ENCODE measurements at regions not wholly inside any gene's neighbourhood (a gene's known extent, or its start where the extent isn't known, plus 50 kb on each side); places are given as distances from the start of the nearest gene placed in this dataset.

- no peak for DNase-seq (ENCODE audit: low read depth)
These were observed 261.3 kb downstream of the SOX11 start for GRCh38 chr2:5953525-5953924.

GRCh38 chr2:5954509-5954908, 262.3 kb downstream of the SOX11 start:
- DNase-seq (ENCODE audit: low read depth), result no peak

- no peak for DNase-seq (ENCODE audit: low read depth)
These were observed 263.7 kb downstream of the SOX11 start for GRCh38 chr2:5955921-5956320.

- no peak for DNase-seq (ENCODE audit: low read depth)
These were observed 267.9 kb downstream of the SOX11 start for GRCh38 chr2:5959836-5960820.

- no peak for DNase-seq (ENCODE audit: low read depth)
These were observed 275.3 kb downstream of the SOX11 start for GRCh38 chr2:5967506-5967905.

- DNase-seq (ENCODE audit: low read depth), result no peak
These were observed 277.1 kb downstream of the SOX11 start for GRCh38 chr2:5969303-5969702.

GRCh38 chr2:5970347-5970746, 278.2 kb downstream of the SOX11 start:
- DNase-seq (ENCODE audit: low read depth), result no peak

GRCh38 chr2:5974477-5974876, 282.3 kb downstream of the SOX11 start:
- DNase-seq (ENCODE audit: low read depth), result no peak

- DNase-seq (ENCODE audit: low read depth), result no peak
These were observed 283.2 kb downstream of the SOX11 start for GRCh38 chr2:5975401-5975800.

GRCh38 chr2:5976531-5977065, 284.4 kb downstream of the SOX11 start:
- no peak for DNase-seq (ENCODE audit: low read depth)

- no peak for DNase-seq (ENCODE audit: low read depth)
These were observed 285.3 kb downstream of the SOX11 start for GRCh38 chr2:5977477-5977876.

GRCh38 chr2:5978131-5978751, 286.1 kb downstream of the SOX11 start:
- no peak for DNase-seq (ENCODE audit: low read depth)

GRCh38 chr2:5980450-5981190, 288.4 kb downstream of the SOX11 start:
- DNase-seq (ENCODE audit: low read depth), result no peak

GRCh38 chr2:5982193-5982902, 290.2 kb downstream of the SOX11 start:
- DNase-seq (ENCODE audit: low read depth), result no peak

GRCh38 chr2:5982903-5983265, 290.7 kb downstream of the SOX11 start:
- no peak for DNase-seq (ENCODE audit: low read depth)

GRCh38 chr2:5983511-5984272, 291.5 kb downstream of the SOX11 start:
- no peak for DNase-seq (ENCODE audit: low read depth)

- no peak for DNase-seq (ENCODE audit: low read depth)
These were observed 292.1 kb downstream of the SOX11 start for GRCh38 chr2:5984273-5984655.

- no peak for DNase-seq (ENCODE audit: low read depth)
These were observed 292.8 kb downstream of the SOX11 start for GRCh38 chr2:5984946-5985345.

- no peak for DNase-seq (ENCODE audit: low read depth)
These were observed 293.6 kb downstream of the SOX11 start for GRCh38 chr2:5985536-5986385.
